Progenitor cell of endocrine pancreas (in vitro differentiated cells): ENCODE measurements at regions not wholly inside any gene's neighbourhood (a gene's known extent, or its start where the extent isn't known, plus 50 kb on each side); places are given as distances from the start of the nearest gene placed in this dataset.
"Not testable (repeated sequence)": the region's sequence is repeated elsewhere in the genome, so short reads cannot be mapped to it uniquely, and the experiment has no call there.

Source experiments
- DNase-seq: peaks from one replicate; pipeline ENCODE4 v3.0.0; 2021; ENCODE audit warnings: low spot score; ENCODE audit not compliant: unreplicated experiment
- H3K27ac Mint-ChIP-seq: 2 replicates; pipeline ENCODE4 v1.8.0; 2021; ENCODE audit warnings: mild to moderate bottlenecking, moderate library complexity, mixed read lengths
- H3K27me3 Mint-ChIP-seq: 2 replicates; pipeline ENCODE4 v1.8.0; 2021; ENCODE audit warnings: mixed read lengths
- H3K36me3 Mint-ChIP-seq: 2 replicates; pipeline ENCODE4 v1.8.0; 2022; ENCODE audit warnings: mixed read lengths; ENCODE audit not compliant: insufficient read depth
- H3K4me1 Mint-ChIP-seq: 2 replicates; pipeline ENCODE4 v1.8.0; 2021; ENCODE audit warnings: low read depth, mixed read lengths
- H3K4me3 Mint-ChIP-seq: 2 replicates; pipeline ENCODE4 v1.8.0; 2021; ENCODE audit warnings: low read depth, mild to moderate bottlenecking, moderate library complexity, mixed read lengths
- H3K9me3 Mint-ChIP-seq: 2 replicates; pipeline ENCODE4 v1.8.0; 2021; ENCODE audit warnings: low read depth, mixed read lengths
- TF ChIP-seq, protein P1 (sequence below): fragments of 200-600 bp; sonication (generic); IDR thresholded peaks from one replicate; pipeline ENCODE4 v1.5.0; 2021; ENCODE audit warnings: antibody characterized with exemption, mild to moderate bottlenecking; ENCODE audit not compliant: unreplicated experiment

GRCh38 chr4:124155239-124155638 is 557.3 kb downstream of the ANKRD50 start:
- Mint-ChIP-seq H3K27ac (no peak overlapping the region), H3K9me3 (peaks cover 7% of the 10 kb centered on the region), H3K4me1 (no peaks in the 10 kb centered on the region), H3K36me3 (no peaks in the 10 kb centered on the region), H3K4me3 (no peak overlapping the region), H3K27me3 (no peaks in the 10 kb centered on the region)
- no peak for DNase-seq
- TF ChIP-seq, protein P1, sequence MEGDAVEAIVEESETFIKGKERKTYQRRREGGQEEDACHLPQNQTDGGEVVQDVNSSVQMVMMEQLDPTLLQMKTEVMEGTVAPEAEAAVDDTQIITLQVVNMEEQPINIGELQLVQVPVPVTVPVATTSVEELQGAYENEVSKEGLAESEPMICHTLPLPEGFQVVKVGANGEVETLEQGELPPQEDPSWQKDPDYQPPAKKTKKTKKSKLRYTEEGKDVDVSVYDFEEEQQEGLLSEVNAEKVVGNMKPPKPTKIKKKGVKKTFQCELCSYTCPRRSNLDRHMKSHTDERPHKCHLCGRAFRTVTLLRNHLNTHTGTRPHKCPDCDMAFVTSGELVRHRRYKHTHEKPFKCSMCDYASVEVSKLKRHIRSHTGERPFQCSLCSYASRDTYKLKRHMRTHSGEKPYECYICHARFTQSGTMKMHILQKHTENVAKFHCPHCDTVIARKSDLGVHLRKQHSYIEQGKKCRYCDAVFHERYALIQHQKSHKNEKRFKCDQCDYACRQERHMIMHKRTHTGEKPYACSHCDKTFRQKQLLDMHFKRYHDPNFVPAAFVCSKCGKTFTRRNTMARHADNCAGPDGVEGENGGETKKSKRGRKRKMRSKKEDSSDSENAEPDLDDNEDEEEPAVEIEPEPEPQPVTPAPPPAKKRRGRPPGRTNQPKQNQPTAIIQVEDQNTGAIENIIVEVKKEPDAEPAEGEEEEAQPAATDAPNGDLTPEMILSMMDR: no peak

- peaks cover 11% of the 10 kb centered on the region for H3K9me3 Mint-ChIP-seq
- H3K4me3 Mint-ChIP-seq: no peak overlapping the region
- TF ChIP-seq, protein P1: no peak
- no peak for DNase-seq
- H3K27me3 Mint-ChIP-seq: no peaks in the 10 kb centered on the region
- no peak overlapping the region for H3K27ac Mint-ChIP-seq
- no peaks in the 10 kb centered on the region for H3K4me1 Mint-ChIP-seq
- H3K36me3 Mint-ChIP-seq: no peaks in the 10 kb centered on the region
Observed at GRCh38 chr4:124157396-124158083, 555.0 kb downstream of the ANKRD50 start.

GRCh38 chr4:124163401-124163800 is 549.1 kb downstream of the ANKRD50 start:
- TF ChIP-seq, protein P1: no peak
- H3K4me3 Mint-ChIP-seq: no peak overlapping the region

GRCh38 chr4:124167602-124168001 is 544.9 kb downstream of the ANKRD50 start:
- H3K4me3 Mint-ChIP-seq: no peak overlapping the region
- no peaks in the 10 kb centered on the region for H3K36me3 Mint-ChIP-seq
- DNase-seq: no peak
- H3K27me3 Mint-ChIP-seq: no peaks in the 10 kb centered on the region
- no peaks in the 10 kb centered on the region for H3K4me1 Mint-ChIP-seq
- no peak overlapping the region for H3K27ac Mint-ChIP-seq
- TF ChIP-seq, protein P1: no peak
- peaks cover 14% of the 10 kb centered on the region for H3K9me3 Mint-ChIP-seq

More at GRCh38 chr4:124163401-124163800, 549.1 kb downstream of the ANKRD50 start:
- Mint-ChIP-seq H3K4me1 (no peaks in the 10 kb centered on the region), H3K27ac (no peak overlapping the region), H3K36me3 (no peaks in the 10 kb centered on the region), H3K9me3 (peaks cover 11% of the 10 kb centered on the region), H3K27me3 (no peaks in the 10 kb centered on the region)
- DNase-seq: no peak

- not testable (repeated sequence) for DNase-seq, H3K4me1 Mint-ChIP-seq, H3K27ac Mint-ChIP-seq, H3K27me3 Mint-ChIP-seq, H3K36me3 Mint-ChIP-seq, H3K4me3 Mint-ChIP-seq
- H3K9me3 Mint-ChIP-seq: peaks cover 14% of the 10 kb centered on the region
Observed at GRCh38 chr4:124169524-124169923, 543.0 kb downstream of the ANKRD50 start.

DNA sequence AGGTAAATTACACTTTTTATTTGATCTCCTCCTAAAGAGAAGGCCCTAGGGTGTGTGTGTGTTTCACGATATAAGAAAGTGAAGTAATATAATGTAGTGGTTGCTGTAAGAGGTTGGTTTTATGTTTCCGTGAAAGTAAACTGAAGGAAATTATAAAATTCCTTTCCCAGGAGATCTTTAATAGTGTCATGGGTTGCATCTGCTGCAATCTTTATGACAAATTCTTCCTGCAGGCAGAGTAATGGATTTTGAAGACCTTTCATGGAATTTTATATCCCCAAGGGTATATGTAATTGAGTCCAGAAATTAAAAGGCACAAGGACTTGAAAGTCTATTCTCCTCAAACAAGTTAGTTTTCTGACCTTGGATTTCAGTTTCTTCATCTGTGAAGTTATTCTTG is 538.6 kb downstream of the ANKRD50 start:
- H3K27ac Mint-ChIP-seq: no peak overlapping the region
- TF ChIP-seq, protein P1: no peak

More for the DNA sequence above, 538.6 kb downstream of the ANKRD50 start:
- peaks cover 14% of the 10 kb centered on the region for H3K9me3 Mint-ChIP-seq
- H3K4me3 Mint-ChIP-seq: no peak overlapping the region
- H3K27me3 Mint-ChIP-seq: no peaks in the 10 kb centered on the region
- H3K36me3 Mint-ChIP-seq: no peaks in the 10 kb centered on the region
- no peak for DNase-seq
- no peaks in the 10 kb centered on the region for H3K4me1 Mint-ChIP-seq
